ENCODE measurements at regions not wholly inside any gene's neighbourhood (a gene's known extent, or its start where the extent isn't known, plus 50 kb on each side); places are given as distances from the start of the nearest gene placed in this dataset.

DNA sequence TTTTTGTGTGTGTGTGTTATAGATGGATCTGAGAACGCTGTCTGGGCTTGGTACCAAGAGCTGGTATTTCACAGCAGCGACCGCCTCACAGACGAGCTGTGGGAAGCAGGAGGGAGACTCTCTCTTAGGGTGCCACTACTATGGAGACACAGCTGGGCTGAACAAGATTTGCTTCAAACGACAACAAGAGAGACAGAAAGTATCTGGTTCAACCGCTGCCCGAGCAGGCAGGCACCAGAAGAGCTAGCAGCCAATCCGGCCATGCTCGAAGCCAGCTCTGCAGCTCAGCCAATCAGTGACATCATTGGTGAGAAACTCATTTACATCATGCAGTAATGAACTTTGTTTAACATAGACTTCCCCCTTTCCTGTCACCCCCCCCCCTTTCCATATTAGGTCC, 341.3 kb downstream of the USP25 start:
- TF ChIP-seq, protein P1, sequence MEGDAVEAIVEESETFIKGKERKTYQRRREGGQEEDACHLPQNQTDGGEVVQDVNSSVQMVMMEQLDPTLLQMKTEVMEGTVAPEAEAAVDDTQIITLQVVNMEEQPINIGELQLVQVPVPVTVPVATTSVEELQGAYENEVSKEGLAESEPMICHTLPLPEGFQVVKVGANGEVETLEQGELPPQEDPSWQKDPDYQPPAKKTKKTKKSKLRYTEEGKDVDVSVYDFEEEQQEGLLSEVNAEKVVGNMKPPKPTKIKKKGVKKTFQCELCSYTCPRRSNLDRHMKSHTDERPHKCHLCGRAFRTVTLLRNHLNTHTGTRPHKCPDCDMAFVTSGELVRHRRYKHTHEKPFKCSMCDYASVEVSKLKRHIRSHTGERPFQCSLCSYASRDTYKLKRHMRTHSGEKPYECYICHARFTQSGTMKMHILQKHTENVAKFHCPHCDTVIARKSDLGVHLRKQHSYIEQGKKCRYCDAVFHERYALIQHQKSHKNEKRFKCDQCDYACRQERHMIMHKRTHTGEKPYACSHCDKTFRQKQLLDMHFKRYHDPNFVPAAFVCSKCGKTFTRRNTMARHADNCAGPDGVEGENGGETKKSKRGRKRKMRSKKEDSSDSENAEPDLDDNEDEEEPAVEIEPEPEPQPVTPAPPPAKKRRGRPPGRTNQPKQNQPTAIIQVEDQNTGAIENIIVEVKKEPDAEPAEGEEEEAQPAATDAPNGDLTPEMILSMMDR (IDR thresholded peaks at IDR 0.05; ENCODE audit: borderline replicate concordance, insufficient read depth, low read depth, low read length): no peak
- no peak overlapping the region for H3K4me3 ChIP-seq (ENCODE audit: low read depth, low read length)

GRCh38 chr21:16071761-16072160, 342.0 kb downstream of the USP25 start:
- H3K4me3 ChIP-seq (ENCODE audit: low read depth, low read length): no peak overlapping the region
- TF ChIP-seq, protein P1 (IDR thresholded peaks at IDR 0.05; ENCODE audit: borderline replicate concordance, insufficient read depth, low read depth, low read length): no peak

GRCh38 chr21:16072221-16072620, 342.4 kb downstream of the USP25 start:
- no peak overlapping the region for H3K4me3 ChIP-seq (ENCODE audit: low read depth, low read length)
- TF ChIP-seq, protein P1 (IDR thresholded peaks at IDR 0.05; ENCODE audit: borderline replicate concordance, insufficient read depth, low read depth, low read length): no peak

DNA sequence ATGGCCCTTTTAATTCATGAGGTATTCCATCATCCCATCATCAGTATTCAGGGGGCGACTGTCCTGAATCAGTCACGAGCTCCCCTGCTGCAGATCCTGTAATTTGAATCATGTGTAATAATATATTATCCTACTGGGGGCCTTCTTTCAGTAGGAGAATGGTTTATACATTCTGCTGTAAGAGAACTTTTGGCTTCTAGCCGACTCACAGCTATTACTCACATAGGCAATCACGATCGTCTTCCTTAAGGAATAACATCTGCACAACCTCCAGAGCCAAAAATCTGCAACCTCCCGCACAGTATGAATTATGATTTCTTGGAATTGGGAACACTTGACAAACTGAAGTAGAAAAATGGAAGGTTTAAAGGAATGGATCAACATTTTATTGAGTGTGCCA, 343.0 kb downstream of the USP25 start:
- no peak overlapping the region for H3K4me3 ChIP-seq (ENCODE audit: low read depth, low read length)
- TF ChIP-seq, protein P1 (IDR thresholded peaks at IDR 0.05; ENCODE audit: borderline replicate concordance, insufficient read depth, low read depth, low read length): no peak

- TF ChIP-seq, protein P1 (IDR thresholded peaks at IDR 0.05; ENCODE audit: borderline replicate concordance, insufficient read depth, low read depth, low read length): no peak
- no peak overlapping the region for H3K4me3 ChIP-seq (ENCODE audit: low read depth, low read length)
Observed at GRCh38 chr21:16073586-16073985, 343.8 kb downstream of the USP25 start.

- TF ChIP-seq, protein P1 (IDR thresholded peaks at IDR 0.05; ENCODE audit: borderline replicate concordance, insufficient read depth, low read depth, low read length): no peak
- H3K4me3 ChIP-seq (ENCODE audit: low read depth, low read length): no peak overlapping the region
Observed at GRCh38 chr21:16074950-16075489, 345.2 kb downstream of the USP25 start.

GRCh38 chr21:16075649-16076282, 346.0 kb downstream of the USP25 start:
- TF ChIP-seq, protein P1 (IDR thresholded peaks at IDR 0.05; ENCODE audit: borderline replicate concordance, insufficient read depth, low read depth, low read length): no peak
- no peak overlapping the region for H3K4me3 ChIP-seq (ENCODE audit: low read depth, low read length)
